IMR-90 (cell line): ENCODE measurements at regions not wholly inside any gene's neighbourhood (a gene's known extent, or its start where the extent isn't known, plus 50 kb on each side); places are given as distances from the start of the nearest gene placed in this dataset.

ENCODE experiments used
- ATAC-seq: fragments of 200-7000 bp; cut with Tn5 transposase; 2 replicates; pipeline ENCODE4 v1.9.1; 2020; ENCODE audit warnings: low read depth, mild to moderate bottlenecking, moderate library complexity
- BruUV-seq: library from RNA; stranded (reverse); fragments of 400-500 nt; replicated peaks from 2 replicates; lab custom pipeline; 2021; lab: Mats Ljungman, UMichigan
- CTCF ChIA-PET: fragments of 300-600 bp; formaldehyde crosslinking; extraction: SDS; loops from one replicate; lab custom pipeline; 2021; ENCODE audit warnings: antibody characterized with exemption; lab: Yijun Ruan, JAX
- POLR2A ChIA-PET: fragments of 300-600 bp; sonication (Branson Sonifier 250); formaldehyde crosslinking; loops from one replicate; lab custom pipeline; 2022; ENCODE audit warnings: antibody characterized with exemption; ENCODE audit not compliant: unreplicated experiment; lab: Charles Lee
- DNase-seq: peaks from one replicate; pipeline ENCODE4 v3.0.0; 2013
- H2AFZ ChIP-seq: replicated peaks from 2 replicates; pipeline ENCODE3; 2013; ENCODE audit warnings: low read length, mild to moderate bottlenecking; ENCODE audit not compliant: poor library complexity
- H2AK5ac ChIP-seq: 2 replicates; pipeline ENCODE4 v1.6.1; 2013; ENCODE audit warnings: low read depth, low read length, inconsistent platforms
- H2AK9ac ChIP-seq: replicated peaks from 2 replicates; pipeline ENCODE3; 2013; ENCODE audit warnings: mild to moderate bottlenecking, low read depth, low read length, moderate library complexity; ENCODE audit not compliant: poor library complexity
- H2BK120ac ChIP-seq: 2 replicates; pipeline ENCODE4 v1.6.1; 2013; ENCODE audit warnings: low read depth, low read length, inconsistent platforms
- H2BK15ac ChIP-seq: 3 replicates; pipeline ENCODE4 v1.6.1; 2013; ENCODE audit warnings: low read depth, low read length, inconsistent platforms
- H2BK20ac ChIP-seq: 2 replicates; pipeline ENCODE4 v1.6.1; 2013; ENCODE audit warnings: low read depth, mild to moderate bottlenecking, inconsistent platforms, low read length, moderate library complexity
- H2BK5ac ChIP-seq: 2 replicates; pipeline ENCODE4 v1.6.1; 2013; ENCODE audit warnings: mild to moderate bottlenecking, low read depth, low read length, inconsistent platforms; ENCODE audit not compliant: poor library complexity, severe bottlenecking
- H3K14ac ChIP-seq: replicated peaks from 2 replicates; pipeline ENCODE4 v1.6.1; 2013; ENCODE audit warnings: low read depth, low read length, inconsistent platforms
- H3K18ac ChIP-seq: 2 replicates; pipeline ENCODE4 v1.6.1; 2013; ENCODE audit warnings: low read depth, low read length, control low read depth
- H3K23ac ChIP-seq: 2 replicates; pipeline ENCODE4 v1.6.1; 2013; ENCODE audit warnings: low read depth, low read length, inconsistent platforms
- H3K27ac ChIP-seq: 2 replicates; pipeline ENCODE4 v1.5.1; 2013; ENCODE audit warnings: mild to moderate bottlenecking, control low read depth, low read length; ENCODE audit not compliant: insufficient read depth
- H3K27me3 ChIP-seq: 2 replicates; pipeline ENCODE4 v1.6.1; 2013; ENCODE audit warnings: low read length; ENCODE audit not compliant: control insufficient read depth, insufficient read depth
- H3K36me3 ChIP-seq: 2 replicates; pipeline ENCODE4 v1.6.1; 2013; ENCODE audit warnings: low read length, mixed read lengths; ENCODE audit not compliant: control insufficient read depth, insufficient read depth
- H3K4ac ChIP-seq: 2 replicates; pipeline ENCODE4 v1.6.1; 2013; ENCODE audit warnings: low read depth, low read length, inconsistent platforms
- H3K4me1 ChIP-seq: 2 replicates; pipeline ENCODE4 v1.6.1; 2013; ENCODE audit warnings: low read length, mixed read lengths; ENCODE audit not compliant: control insufficient read depth, insufficient read depth
- H3K4me2 ChIP-seq: 2 replicates; pipeline ENCODE4 v1.6.1; 2013; ENCODE audit warnings: low read depth, mild to moderate bottlenecking, control low read depth, low read length, moderate library complexity
- H3K4me3 ChIP-seq: 2 replicates; pipeline ENCODE4 v1.5.1; 2013; ENCODE audit warnings: low read depth, mild to moderate bottlenecking, control low read depth, low read length, moderate library complexity; ENCODE audit not compliant: insufficient read depth
- H3K56ac ChIP-seq: 2 replicates; pipeline ENCODE4 v1.6.1; 2013; ENCODE audit warnings: low read length, inconsistent platforms; ENCODE audit not compliant: insufficient read depth; ENCODE audit errors: extremely low read depth
- H3K79me1 ChIP-seq, 2 experiments: 2 replicates each; pipeline ENCODE4 v1.6.1; 2013; ENCODE audit warnings: low read length in 2 of 2, inconsistent platforms in 1 of 2, low read depth in 1 of 2
- H3K9ac ChIP-seq: 2 replicates; pipeline ENCODE4 v1.6.1; 2013; ENCODE audit warnings: low read depth, low read length, control low read depth
- H3K9me1 ChIP-seq: 2 replicates; pipeline ENCODE4 v1.6.1; 2013; ENCODE audit warnings: low read length, inconsistent platforms; ENCODE audit not compliant: insufficient read depth
- H3K9me3 ChIP-seq: 2 replicates; pipeline ENCODE4 v1.6.1; 2013; ENCODE audit warnings: low read length; ENCODE audit not compliant: control insufficient read depth, insufficient read depth
- H4K20me1 ChIP-seq: 2 replicates; pipeline ENCODE4 v1.6.1; 2013; ENCODE audit warnings: low read length, inconsistent platforms; ENCODE audit not compliant: insufficient read depth
- H4K5ac ChIP-seq: 2 replicates; pipeline ENCODE4 v1.6.1; 2013; ENCODE audit warnings: mild to moderate bottlenecking, low read depth, low read length, control low read depth
- H4K8ac ChIP-seq, 2 experiments: 2 replicates each; pipeline ENCODE4 v1.6.1; 2013; ENCODE audit warnings: low read depth in 2 of 2, low read length in 2 of 2, control low read depth in 1 of 2, inconsistent platforms in 1 of 2
- H4K91ac ChIP-seq: 2 replicates; pipeline ENCODE4 v1.6.1; 2013; ENCODE audit warnings: low read depth, low read length, inconsistent platforms; ENCODE audit not compliant: insufficient read depth
- BHLHE40 ChIP-seq: fragments of 150-350 bp; IDR thresholded peaks from 2 replicates; pipeline ENCODE4 v1.6.1; 2016; ENCODE audit warnings: mild to moderate bottlenecking, low read depth, low read length
- CEBPB ChIP-seq: IDR thresholded peaks from 2 replicates; pipeline ENCODE4 v1.6.1; 2012; ENCODE audit warnings: low read depth, low read length, improper control_type of control experiment
- CHD1 ChIP-seq: IDR thresholded peaks from 2 replicates; pipeline ENCODE4 v1.6.1; 2012; ENCODE audit warnings: low read depth, low read length, improper control_type of control experiment
- FOS ChIP-seq: fragments of 150-350 bp; IDR thresholded peaks from 2 replicates; pipeline ENCODE4 v1.6.1; 2016; ENCODE audit warnings: low read depth, low read length
- MAFK ChIP-seq: IDR thresholded peaks from 2 replicates; pipeline ENCODE4 v1.6.1; 2012; ENCODE audit warnings: low read depth, low read length, improper control_type of control experiment
- MXI1 ChIP-seq: IDR thresholded peaks from 2 replicates; pipeline ENCODE4 v1.6.1; 2012; ENCODE audit warnings: low read depth, mild to moderate bottlenecking, low read length, moderate library complexity, borderline replicate concordance
- NFE2L2 ChIP-seq: fragments of 150-350 bp; IDR thresholded peaks from 2 replicates; pipeline ENCODE4 v1.6.1; 2016; ENCODE audit warnings: low read depth, mild to moderate bottlenecking, low read length
- POLR2A ChIP-seq: IDR thresholded peaks from 2 replicates; pipeline ENCODE4 v1.6.1; 2012; ENCODE audit warnings: mild to moderate bottlenecking, low read depth, low read length
- RAD21 ChIP-seq: IDR thresholded peaks from 2 replicates; pipeline ENCODE4 v1.6.1; 2012; ENCODE audit warnings: low read length, improper control_type of control experiment
- RFX5 ChIP-seq: IDR thresholded peaks from 2 replicates; pipeline ENCODE4 v1.8.0; 2012; ENCODE audit warnings: low read depth, mild to moderate bottlenecking, low read length, moderate library complexity
- SMC3 ChIP-seq: fragments of 150-350 bp; IDR thresholded peaks from 2 replicates; pipeline ENCODE4 v1.6.1; 2016; ENCODE audit warnings: low read depth, mild to moderate bottlenecking, antibody characterized with exemption, low read length, moderate library complexity
- WGBS, 2 experiments: methylation state at CpG; one replicate each; pipeline versions ENCODE4 v1.1.5 to v1.1.7; 2013; ENCODE audit warnings: missing lambda C conversion rate in 2 of 2; ENCODE audit not compliant: insufficient read length in 1 of 2; ENCODE audit errors: extremely low coverage in 2 of 2; 5-methylcytosine and 5-hydroxymethylcytosine counted together
- dilution Hi-C: fragments of 300-500 bp; cut with HindIII; formaldehyde crosslinking; loops from one replicate; pipeline ENCODE4 v1.14.3; 2018; ENCODE audit warnings: low sequenced_read_pairs; ENCODE audit not compliant: unreplicated experiment
- in situ Hi-C: fragments of 300-500 bp; cut with MboI; formaldehyde crosslinking; loops from 3 replicates; pipeline ENCODE4 v1.14.3; 2019; ENCODE audit warnings: low sequenced_read_pairs, inconsistent platforms, mixed read lengths
- intact Hi-C: fragments of 100-400 bp; cut with micrococcal nuclease; formaldehyde crosslinking; loops from 2 replicates; pipeline ENCODE4 v1.10.0; 2022
- TF ChIP-seq, protein P1 (sequence below): fragments of 150-350 bp; IDR thresholded peaks from 2 replicates; pipeline ENCODE4 v1.6.1; 2017; ENCODE audit warnings: mild to moderate bottlenecking, antibody characterized with exemption, low read length, low read depth
- TF ChIP-seq, protein P2 (sequence below): fragments of 150-350 bp; IDR thresholded peaks from 2 replicates; pipeline ENCODE4 v1.6.1; 2016; ENCODE audit warnings: low read depth, mild to moderate bottlenecking, low read length, moderate library complexity, borderline replicate concordance

DNA sequence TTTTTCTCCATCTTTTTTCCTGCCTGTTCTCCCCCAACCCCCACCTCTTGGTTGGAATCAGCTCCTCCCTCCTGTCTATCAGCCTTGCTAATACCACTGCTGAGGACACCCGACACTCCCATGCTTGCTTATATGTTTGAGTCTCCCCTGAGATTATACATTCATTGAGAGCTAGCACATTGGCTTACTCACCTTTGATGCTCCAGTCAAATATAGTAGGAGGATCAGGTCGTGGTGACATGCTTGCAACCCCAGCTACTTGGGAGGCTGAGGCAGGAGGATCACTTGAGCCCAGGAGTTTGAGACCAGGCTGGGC lies 91.5 kb upstream of the CCBE1 start:
- H2BK20ac ChIP-seq, result no peak overlapping the region
- no peak overlapping the region for H3K14ac ChIP-seq
- in situ Hi-C loops (no loop called here), intact Hi-C loops (no loop called here), dilution Hi-C loops (no loop called here)
- H4K8ac ChIP-seq, result no peak overlapping the region
- H3K9me1 ChIP-seq, result peaks cover 4% of the 10 kb centered on the region; the same call in 1 of the 2 replicates
- ATAC-seq, result no peak
- H3K27ac ChIP-seq, result no peak overlapping the region
- peak overlapping the region; percentile 92; the same call in 1 of the 2 replicates for H2BK120ac ChIP-seq
- no peaks in the 10 kb centered on the region for H3K27me3 ChIP-seq
- no peaks in the 10 kb centered on the region for H4K20me1 ChIP-seq
- peak overlapping the region; percentile 15 for H2AK9ac ChIP-seq
- no peak for TF ChIP-seq POLR2A
- no peak for TF ChIP-seq MXI1
- TF ChIP-seq, protein P1, sequence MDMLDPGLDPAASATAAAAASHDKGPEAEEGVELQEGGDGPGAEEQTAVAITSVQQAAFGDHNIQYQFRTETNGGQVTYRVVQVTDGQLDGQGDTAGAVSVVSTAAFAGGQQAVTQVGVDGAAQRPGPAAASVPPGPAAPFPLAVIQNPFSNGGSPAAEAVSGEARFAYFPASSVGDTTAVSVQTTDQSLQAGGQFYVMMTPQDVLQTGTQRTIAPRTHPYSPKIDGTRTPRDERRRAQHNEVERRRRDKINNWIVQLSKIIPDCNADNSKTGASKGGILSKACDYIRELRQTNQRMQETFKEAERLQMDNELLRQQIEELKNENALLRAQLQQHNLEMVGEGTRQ, result no peak
- no peak for TF ChIP-seq SMC3
- no peak for TF ChIP-seq MAFK
- no peak for TF ChIP-seq RAD21
- TF ChIP-seq FOS, result no peak
- no peak for TF ChIP-seq RFX5
- TF ChIP-seq NFE2L2, result no peak
- TF ChIP-seq CHD1, result no peak
- TF ChIP-seq, protein P2, sequence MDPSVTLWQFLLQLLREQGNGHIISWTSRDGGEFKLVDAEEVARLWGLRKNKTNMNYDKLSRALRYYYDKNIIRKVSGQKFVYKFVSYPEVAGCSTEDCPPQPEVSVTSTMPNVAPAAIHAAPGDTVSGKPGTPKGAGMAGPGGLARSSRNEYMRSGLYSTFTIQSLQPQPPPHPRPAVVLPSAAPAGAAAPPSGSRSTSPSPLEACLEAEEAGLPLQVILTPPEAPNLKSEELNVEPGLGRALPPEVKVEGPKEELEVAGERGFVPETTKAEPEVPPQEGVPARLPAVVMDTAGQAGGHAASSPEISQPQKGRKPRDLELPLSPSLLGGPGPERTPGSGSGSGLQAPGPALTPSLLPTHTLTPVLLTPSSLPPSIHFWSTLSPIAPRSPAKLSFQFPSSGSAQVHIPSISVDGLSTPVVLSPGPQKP, result no peak
- TF ChIP-seq BHLHE40, result no peak
- TF ChIP-seq CEBPB, result no peak
- DNase-seq, result no peak
- POLR2A ChIA-PET, result no interaction called here
- H3K9me3 ChIP-seq, result no peaks in the 10 kb centered on the region
- peak overlapping the region; percentile 64; the same call in 1 of the 2 replicates for H2AK5ac ChIP-seq
- no peaks in the 10 kb centered on the region for H3K79me1 ChIP-seq
- no peak overlapping the region for H3K4me3 ChIP-seq
- peaks cover 11% of the 10 kb centered on the region for H3K4me1 ChIP-seq
- H2AFZ ChIP-seq, result no peak overlapping the region
- H2BK15ac ChIP-seq, result no peak overlapping the region
- no peak overlapping the region for H3K18ac ChIP-seq
- no peak overlapping the region for H3K4me2 ChIP-seq
- H3K36me3 ChIP-seq, result no peaks in the 10 kb centered on the region
- no peak overlapping the region for H3K23ac ChIP-seq
- no peak overlapping the region for H3K56ac ChIP-seq
- 80% methylated on average over 1 of the region's 2 CpGs; no CpG with 5 or more reads in 1 of the 2 experiments for WGBS, 2 experiments
- H4K91ac ChIP-seq, result peak overlapping the region; percentile 45; the same call in 1 of the 2 replicates
- BruUV-seq, result no TSS peak
- peak overlapping the region; percentile 70; the same call in 1 of the 2 replicates for H3K4ac ChIP-seq
- CTCF ChIA-PET, result interaction anchor here (2.5 kb wide), 1 partner anchor 35 kb away, joined by 7 read pairs; no protein-coding TSS in a partner anchor
- no peak overlapping the region for H2BK5ac ChIP-seq
- no peak overlapping the region for H3K9ac ChIP-seq
- no peak overlapping the region for H4K5ac ChIP-seq
